HepG2 (cell line): ENCODE measurements at regions not wholly inside any gene's neighbourhood (a gene's known extent, or its start where the extent isn't known, plus 50 kb on each side); places are given as distances from the start of the nearest gene placed in this dataset.

Source experiments
- ATAC-seq: fragments of 200-7000 bp; cut with Tn5 transposase; 3 replicates; pipeline ENCODE4 v1.9.1; 2020; ENCODE audit warnings: mild to moderate bottlenecking, moderate library complexity
- BruUV-seq: library from RNA; stranded (reverse); fragments of 400-500 nt; replicated peaks from 2 replicates; lab custom pipeline; 2021; lab: Mats Ljungman, UMichigan
- CTCF ChIA-PET: fragments of 300-600 bp; formaldehyde crosslinking; extraction: SDS; loops from one replicate; lab custom pipeline; 2021; ENCODE audit warnings: low total read pairs, inconsistent platforms, low intra/inter-chr PET ratio; lab: Yijun Ruan, JAX
- POLR2A ChIA-PET: fragments of 350-600 bp; sonication (Branson Sonifier 250); formaldehyde crosslinking; loops from one replicate; lab custom pipeline; 2020; ENCODE audit warnings: antibody characterized with exemption, inconsistent platforms; lab: Yijun Ruan, JAX
- DNase-seq: peaks from one replicate; pipeline ENCODE4 v3.0.0-alpha.2; 2015; ENCODE audit warnings: low spot score
- FAIRE-seq: peaks from 3 replicates; lab custom pipeline; 2011; peaks lifted over from hg19 to GRCh38; lab: Jason Lieb, UNC
- H2AFZ ChIP-seq: one replicate; pipeline ENCODE4 v1.6.1; 2011; ENCODE audit warnings: low read length, inconsistent platforms
- H3K27ac ChIP-seq: fragments of 300-600 bp; 3 replicates; pipeline ENCODE4 v1.8.0; 2011; ENCODE audit warnings: mixed run types, mild to moderate bottlenecking, mixed read lengths, low read length, inconsistent platforms; ENCODE audit not compliant: insufficient read depth; ENCODE audit errors: extremely low read length
- H3K27me3 ChIP-seq, 2 experiments: fragments of 200-600 bp in 1 of 2; 2 replicates in 1 of 2; 3 replicates in 1 of 2; pipeline versions ENCODE4 v1.6.0 to v1.8.0; 2011; ENCODE audit warnings: low read length in 2 of 2, mild to moderate bottlenecking in 2 of 2, moderate library complexity in 2 of 2, inconsistent platforms in 1 of 2; ENCODE audit not compliant: insufficient read depth in 2 of 2, control insufficient read depth in 1 of 2
- H3K36me3 ChIP-seq, 2 experiments: fragments of 200-600 bp in 1 of 2; replicated peaks in 1 of 2; 2 replicates in 1 of 2; 3 replicates in 1 of 2; pipeline versions ENCODE4 v1.5.1 to v1.8.0; 2011; ENCODE audit warnings: low read length in 2 of 2, inconsistent platforms in 1 of 2; ENCODE audit not compliant: insufficient read depth in 2 of 2, control insufficient read depth in 1 of 2
- H3K4me1 ChIP-seq: 2 replicates; pipeline ENCODE4 v1.5.1; 2012; ENCODE audit warnings: low read length, inconsistent platforms; ENCODE audit not compliant: insufficient read depth
- H3K4me2 ChIP-seq: 2 replicates; pipeline ENCODE4 v1.6.0; 2011; ENCODE audit warnings: low read depth, low read length, inconsistent platforms
- H3K4me3 ChIP-seq, 3 experiments: fragments of 200-600 bp in 1 of 3; sonication (generic), shearing (Covaris generic) in 1 of 3; replicated peaks in 1 of 3; 2 replicates each; pipeline ENCODE4 v1.5.1; 2011 to 2016; ENCODE audit warnings: low read length in 3 of 3, inconsistent platforms in 2 of 3, low read depth in 2 of 3, mild to moderate bottlenecking in 2 of 3, control low read depth in 1 of 3, mixed read lengths in 1 of 3; ENCODE audit not compliant: insufficient read depth in 1 of 3
- H3K79me2 ChIP-seq: one replicate; pipeline ENCODE4 v1.6.1; 2011; ENCODE audit warnings: low read length, inconsistent platforms; ENCODE audit not compliant: insufficient read depth
- H3K9ac ChIP-seq: 2 replicates; pipeline ENCODE4 v1.6.0; 2011; ENCODE audit warnings: mild to moderate bottlenecking, low read depth, low read length, inconsistent platforms; ENCODE audit not compliant: insufficient read depth
- H3K9me3 ChIP-seq: 2 replicates; pipeline ENCODE4 v1.5.1; 2012; ENCODE audit warnings: mild to moderate bottlenecking, low read length
- H4K20me1 ChIP-seq: 2 replicates; pipeline ENCODE4 v1.6.0; 2011; ENCODE audit warnings: inconsistent platforms, mild to moderate bottlenecking, low read length, moderate library complexity; ENCODE audit not compliant: insufficient read depth
- CEBPG ChIP-seq: IDR thresholded peaks from 2 replicates; pipeline ENCODE4 v1.6.1; 2016
- EHMT2 ChIP-seq: fragments of 200-600 bp; sonication (generic); IDR thresholded peaks from 2 replicates; pipeline ENCODE4 v1.7.0; 2017; ENCODE audit warnings: antibody characterized with exemption, low read depth, low read length, borderline replicate concordance
- FLYWCH1 ChIP-seq: sonication (generic); formaldehyde crosslinking; IDR thresholded peaks from 2 replicates; pipeline ENCODE4 v1.8.1; 2023; ENCODE audit warnings: mild to moderate bottlenecking, missing genetic modification reagents
- GTF2F1 ChIP-seq: fragments of 150-350 bp; IDR thresholded peaks from 2 replicates; pipeline ENCODE4 v1.6.1; 2014; ENCODE audit warnings: low read length
- NR2F2 ChIP-seq: IDR thresholded peaks from 2 replicates; pipeline ENCODE4 v1.6.1; 2012; ENCODE audit warnings: low read depth, inconsistent platforms, borderline replicate concordance
- NR2F6 ChIP-seq, 2 experiments: IDR thresholded peaks; 2 replicates each; pipeline ENCODE4 v1.6.1; 2016; ENCODE audit warnings: antibody characterized with exemption in 1 of 2, mild to moderate bottlenecking in 1 of 2
- NR3C1 ChIP-seq: sonication (generic); formaldehyde crosslinking; IDR thresholded peaks from 2 replicates; pipeline ENCODE4 v1.4.0; 2020; ENCODE audit warnings: missing genetic modification reagents
- SYNCRIP ChIP-seq: fragments of 200-400 bp; formaldehyde crosslinking; IDR thresholded peaks from 2 replicates; pipeline ENCODE4 v1.6.1; 2018; ENCODE audit warnings: mild to moderate bottlenecking, low read depth, low read length; ENCODE audit not compliant: insufficient read depth
- ZEB1 ChIP-seq: IDR thresholded peaks from 2 replicates; pipeline ENCODE4 v1.6.1; 2012; ENCODE audit warnings: mild to moderate bottlenecking, low read depth, inconsistent platforms; ENCODE audit not compliant: insufficient replicate concordance
- ZNF143 ChIP-seq: sonication (generic); formaldehyde crosslinking; IDR thresholded peaks from 2 replicates; pipeline ENCODE4 v1.4.0; 2020; ENCODE audit warnings: missing genetic modification reagents
- ZNF274 ChIP-seq: sonication (generic); formaldehyde crosslinking; IDR thresholded peaks from 2 replicates; pipeline ENCODE4 v1.5.1; 2020; ENCODE audit warnings: mild to moderate bottlenecking, missing genetic modification reagents
- ZNF350 ChIP-seq: sonication (generic); formaldehyde crosslinking; IDR thresholded peaks from 2 replicates; pipeline ENCODE4 v1.4.0; 2020; ENCODE audit warnings: mild to moderate bottlenecking, low read depth, missing genetic modification reagents, borderline replicate concordance
- ZNF510 ChIP-seq: sonication (generic); formaldehyde crosslinking; IDR thresholded peaks from 2 replicates; pipeline ENCODE4 v1.4.0; 2020; ENCODE audit warnings: low read depth, mild to moderate bottlenecking, missing genetic modification reagents
- ZNF709 ChIP-seq: sonication (generic); formaldehyde crosslinking; IDR thresholded peaks from 2 replicates; pipeline ENCODE4 v1.5.0; 2020; ENCODE audit warnings: mild to moderate bottlenecking, missing genetic modification reagents
- ZNF768 ChIP-seq: sonication (generic); formaldehyde crosslinking; IDR thresholded peaks from 2 replicates; pipeline ENCODE4 v1.4.0; 2020; ENCODE audit warnings: missing genetic modification reagents
- ZNF790 ChIP-seq: sonication (generic); formaldehyde crosslinking; IDR thresholded peaks from 2 replicates; pipeline ENCODE4 v1.8.0; 2022; ENCODE audit warnings: missing genetic modification reagents, mild to moderate bottlenecking, borderline replicate concordance
- in situ Hi-C: cut with HindIII; loops from 2 replicates; pipeline ENCODE4 v1.10.0; 2017; ENCODE audit warnings: low pct_unique_long_range_greater_than_20kb; ENCODE audit not compliant: extremely low pct_ligation_motif_present
- intact Hi-C: fragments of 100-400 bp; cut with micrococcal nuclease; formaldehyde crosslinking; loops from one replicate; pipeline ENCODE4 v1.10.0; 2022; ENCODE audit not compliant: unreplicated experiment
- TF ChIP-seq, protein P1 (sequence below): sonication (generic); formaldehyde crosslinking; IDR thresholded peaks from 2 replicates; pipeline ENCODE4 v1.4.0; 2020; ENCODE audit warnings: mild to moderate bottlenecking, missing genetic modification reagents
- TF ChIP-seq, protein P2 (sequence below): IDR thresholded peaks from 2 replicates; pipeline ENCODE4 v1.6.1; 2016; ENCODE audit warnings: mild to moderate bottlenecking
- TF ChIP-seq, protein P3 (sequence below): IDR thresholded peaks from 2 replicates; pipeline ENCODE4 v1.6.1; 2016; ENCODE audit warnings: missing genetic modification reagents, missing compliant biosample characterization
- TF ChIP-seq, protein P4 (sequence below): IDR thresholded peaks from 2 replicates; pipeline ENCODE4 v1.4.0; 2020; ENCODE audit warnings: mild to moderate bottlenecking, missing genetic modification reagents

DNA sequence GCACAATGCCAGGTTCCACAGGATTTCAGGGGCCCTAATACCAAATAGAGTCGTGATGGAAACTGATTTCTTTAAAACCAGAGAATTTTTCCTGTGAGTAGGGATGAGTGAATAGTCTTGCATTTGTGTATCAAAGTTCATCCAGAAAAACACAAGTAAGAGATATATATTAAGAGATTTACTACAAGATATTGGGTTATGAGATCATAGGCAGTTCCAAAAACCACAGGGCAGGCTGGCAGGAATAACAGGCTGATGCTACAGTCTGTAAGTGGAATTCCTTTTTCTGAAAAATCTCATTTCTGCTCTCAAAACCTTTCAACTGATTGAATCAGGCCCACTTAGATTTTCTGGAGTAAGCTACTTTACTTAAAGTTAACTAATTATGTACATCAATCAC lies 1756.2 kb upstream of the SEL1L start (continued):
- TF ChIP-seq NR2F2 (no peak), ZNF510 (CRISPR knock-in tag) (no peak), ZNF768 (CRISPR knock-in tag) (no peak), ZNF143 (no peak), ZNF709 (CRISPR knock-in tag) (no peak), SYNCRIP (no peak), GTF2F1 (no peak), ZEB1 (no peak), ZNF274 (CRISPR knock-in tag) (no peak)
- TF ChIP-seq, protein P1, sequence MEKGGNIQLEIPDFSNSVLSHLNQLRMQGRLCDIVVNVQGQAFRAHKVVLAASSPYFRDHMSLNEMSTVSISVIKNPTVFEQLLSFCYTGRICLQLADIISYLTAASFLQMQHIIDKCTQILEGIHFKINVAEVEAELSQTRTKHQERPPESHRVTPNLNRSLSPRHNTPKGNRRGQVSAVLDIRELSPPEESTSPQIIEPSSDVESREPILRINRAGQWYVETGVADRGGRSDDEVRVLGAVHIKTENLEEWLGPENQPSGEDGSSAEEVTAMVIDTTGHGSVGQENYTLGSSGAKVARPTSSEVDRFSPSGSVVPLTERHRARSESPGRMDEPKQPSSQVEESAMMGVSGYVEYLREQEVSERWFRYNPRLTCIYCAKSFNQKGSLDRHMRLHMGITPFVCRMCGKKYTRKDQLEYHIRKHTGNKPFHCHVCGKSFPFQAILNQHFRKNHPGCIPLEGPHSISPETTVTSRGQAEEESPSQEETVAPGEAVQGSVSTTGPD (CRISPR knock-in tag) = no peak
- TF ChIP-seq, protein P2, sequence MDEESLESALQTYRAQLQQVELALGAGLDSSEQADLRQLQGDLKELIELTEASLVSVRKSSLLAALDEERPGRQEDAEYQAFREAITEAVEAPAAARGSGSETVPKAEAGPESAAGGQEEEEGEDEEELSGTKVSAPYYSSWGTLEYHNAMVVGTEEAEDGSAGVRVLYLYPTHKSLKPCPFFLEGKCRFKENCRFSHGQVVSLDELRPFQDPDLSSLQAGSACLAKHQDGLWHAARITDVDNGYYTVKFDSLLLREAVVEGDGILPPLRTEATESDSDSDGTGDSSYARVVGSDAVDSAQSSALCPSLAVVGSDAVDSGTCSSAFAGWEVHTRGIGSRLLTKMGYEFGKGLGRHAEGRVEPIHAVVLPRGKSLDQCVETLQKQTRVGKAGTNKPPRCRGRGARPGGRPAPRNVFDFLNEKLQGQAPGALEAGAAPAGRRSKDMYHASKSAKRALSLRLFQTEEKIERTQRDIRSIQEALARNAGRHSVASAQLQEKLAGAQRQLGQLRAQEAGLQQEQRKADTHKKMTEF (CRISPR knock-in tag) = no peak
- TF ChIP-seq, protein P3, sequence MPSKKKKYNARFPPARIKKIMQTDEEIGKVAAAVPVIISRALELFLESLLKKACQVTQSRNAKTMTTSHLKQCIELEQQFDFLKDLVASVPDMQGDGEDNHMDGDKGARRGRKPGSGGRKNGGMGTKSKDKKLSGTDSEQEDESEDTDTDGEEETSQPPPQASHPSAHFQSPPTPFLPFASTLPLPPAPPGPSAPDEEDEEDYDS (CRISPR knock-in tag) = no peak
- TF ChIP-seq, all 625 proteins: peak for 0

DNA sequence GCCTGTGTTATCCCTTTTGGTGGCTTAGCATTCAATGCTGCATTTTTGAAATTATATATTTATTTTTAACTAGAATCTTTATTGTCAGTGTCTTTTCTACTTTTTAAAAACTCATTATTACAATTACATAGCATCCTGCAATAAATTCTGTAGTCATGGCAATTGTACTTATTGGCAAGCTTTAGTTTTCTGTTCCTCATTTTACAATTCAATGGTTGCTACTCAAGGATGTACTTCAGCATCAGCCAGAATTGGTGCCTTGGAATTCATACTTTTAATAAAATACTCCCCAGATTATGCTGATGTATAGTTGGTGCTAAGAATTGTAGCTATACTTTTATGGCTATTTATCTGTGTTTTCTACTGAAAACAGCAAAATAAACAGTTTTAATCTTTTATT lies 1756.8 kb upstream of the SEL1L start:
- intact Hi-C loops = no loop called here
- H3K4me1 ChIP-seq = no peaks in the 10 kb centered on the region
- no peaks in the 10 kb centered on the region for H3K27me3 ChIP-seq
- ChIA-PET POLR2A (no interaction called here), CTCF (no interaction called here)
- no peak overlapping the region for H2AFZ ChIP-seq
- no peaks in the 10 kb centered on the region for H3K36me3 ChIP-seq
- H3K9ac ChIP-seq = no peak overlapping the region
- no peak overlapping the region for H3K27ac ChIP-seq
- H4K20me1 ChIP-seq = no peaks in the 10 kb centered on the region
- no peak overlapping the region for H3K4me2 ChIP-seq
- no peak overlapping the region for H3K4me3 ChIP-seq
- ATAC-seq (no peak), DNase-seq (no peak), FAIRE-seq (no peak)
- in situ Hi-C loops = no loop called here
- peaks cover 44% of the 10 kb centered on the region for H3K9me3 ChIP-seq
- BruUV-seq = no TSS peak
- no peaks in the 10 kb centered on the region for H3K79me2 ChIP-seq
- no peak for TF ChIP-seq ZNF350
- TF ChIP-seq FLYWCH1 (CRISPR knock-in tag) = no peak
- TF ChIP-seq ZNF790 (CRISPR knock-in tag) = no peak
- TF ChIP-seq NR2F6 (IDR thresholded peaks at IDR 0.05) = no peak
- TF ChIP-seq NR2F6 (CRISPR knock-in tag; IDR thresholded peaks at IDR 0.05) = no peak
- TF ChIP-seq, protein P4, sequence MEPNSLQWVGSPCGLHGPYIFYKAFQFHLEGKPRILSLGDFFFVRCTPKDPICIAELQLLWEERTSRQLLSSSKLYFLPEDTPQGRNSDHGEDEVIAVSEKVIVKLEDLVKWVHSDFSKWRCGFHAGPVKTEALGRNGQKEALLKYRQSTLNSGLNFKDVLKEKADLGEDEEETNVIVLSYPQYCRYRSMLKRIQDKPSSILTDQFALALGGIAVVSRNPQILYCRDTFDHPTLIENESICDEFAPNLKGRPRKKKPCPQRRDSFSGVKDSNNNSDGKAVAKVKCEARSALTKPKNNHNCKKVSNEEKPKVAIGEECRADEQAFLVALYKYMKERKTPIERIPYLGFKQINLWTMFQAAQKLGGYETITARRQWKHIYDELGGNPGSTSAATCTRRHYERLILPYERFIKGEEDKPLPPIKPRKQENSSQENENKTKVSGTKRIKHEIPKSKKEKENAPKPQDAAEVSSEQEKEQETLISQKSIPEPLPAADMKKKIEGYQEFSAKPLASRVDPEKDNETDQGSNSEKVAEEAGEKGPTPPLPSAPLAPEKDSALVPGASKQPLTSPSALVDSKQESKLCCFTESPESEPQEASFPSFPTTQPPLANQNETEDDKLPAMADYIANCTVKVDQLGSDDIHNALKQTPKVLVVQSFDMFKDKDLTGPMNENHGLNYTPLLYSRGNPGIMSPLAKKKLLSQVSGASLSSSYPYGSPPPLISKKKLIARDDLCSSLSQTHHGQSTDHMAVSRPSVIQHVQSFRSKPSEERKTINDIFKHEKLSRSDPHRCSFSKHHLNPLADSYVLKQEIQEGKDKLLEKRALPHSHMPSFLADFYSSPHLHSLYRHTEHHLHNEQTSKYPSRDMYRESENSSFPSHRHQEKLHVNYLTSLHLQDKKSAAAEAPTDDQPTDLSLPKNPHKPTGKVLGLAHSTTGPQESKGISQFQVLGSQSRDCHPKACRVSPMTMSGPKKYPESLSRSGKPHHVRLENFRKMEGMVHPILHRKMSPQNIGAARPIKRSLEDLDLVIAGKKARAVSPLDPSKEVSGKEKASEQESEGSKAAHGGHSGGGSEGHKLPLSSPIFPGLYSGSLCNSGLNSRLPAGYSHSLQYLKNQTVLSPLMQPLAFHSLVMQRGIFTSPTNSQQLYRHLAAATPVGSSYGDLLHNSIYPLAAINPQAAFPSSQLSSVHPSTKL (CRISPR knock-in tag) = no peak
- TF ChIP-seq EHMT2 = no peak
- TF ChIP-seq NR3C1 (CRISPR knock-in tag) = no peak
- no peak for TF ChIP-seq CEBPG (CRISPR knock-in tag)
